CD4-positive, alpha-beta T cell (primary cell): ENCODE measurements at regions not wholly inside any gene's neighbourhood (a gene's known extent, or its start where the extent isn't known, plus 50 kb on each side); places are given as distances from the start of the nearest gene placed in this dataset.
A peak's percentile ranks its signal among the peaks of the same experiment; 100 is the strongest.

Source experiments
- ATAC-seq: fragments of 200-7000 bp; cut with Tn5 transposase; one replicate; pipeline ENCODE4 v1.10.0; 2022; ENCODE audit warnings: mild to moderate bottlenecking; ENCODE audit not compliant: poor library complexity
- CTCF ChIA-PET: fragments of 350-600 bp; sonication (Branson Sonifier 250); formaldehyde crosslinking; loops from one replicate; lab custom pipeline; 2021; ENCODE audit warnings: antibody characterized with exemption, inconsistent platforms; lab: Charles Lee
- POLR2A ChIA-PET: fragments of 350-600 bp; sonication (Branson Sonifier 250); formaldehyde crosslinking; loops from one replicate; lab custom pipeline; 2021; ENCODE audit warnings: antibody characterized with exemption, inconsistent platforms; lab: Charles Lee
- DNase-seq, 14 experiments: peaks; one replicate each; pipeline ENCODE4 v3.0.0-alpha.2; 2013 to 2020; ENCODE audit warnings: mixed read lengths in 2 of 14
- H3K27ac ChIP-seq, 2 donors: one replicate each; pipeline versions ENCODE4 v1.5.1 to v1.7.0; 2013; ENCODE audit warnings: low read length in 2 of 2, low read depth in 1 of 2, mild to moderate bottlenecking in 1 of 2
- H3K27me3 ChIP-seq, 2 experiments: 1 replicate in 1 of 2; 2 replicates in 1 of 2; pipeline versions ENCODE4 v1.6.1 to v1.7.0; 2013; ENCODE audit warnings: low read length in 2 of 2, control low read depth in 1 of 2, mild to moderate bottlenecking in 1 of 2, moderate library complexity in 1 of 2; ENCODE audit not compliant: insufficient read depth in 2 of 2, control insufficient read depth in 1 of 2
- H3K36me3 ChIP-seq: one replicate; pipeline ENCODE4 v1.6.1; 2013; ENCODE audit warnings: low read length, control low read depth; ENCODE audit not compliant: insufficient read depth
- H3K4me1 ChIP-seq: one replicate; pipeline ENCODE4 v1.6.1; 2013; ENCODE audit warnings: low read length, control low read depth; ENCODE audit not compliant: insufficient read depth
- H3K4me3 ChIP-seq: one replicate; pipeline ENCODE4 v1.5.1; 2013; ENCODE audit warnings: mild to moderate bottlenecking, low read length, moderate library complexity
- H3K9me3 ChIP-seq, 2 experiments: 1 replicate in 1 of 2; 2 replicates in 1 of 2; pipeline versions ENCODE4 v1.6.1 to v1.7.0; 2013; ENCODE audit warnings: low read length in 2 of 2, mild to moderate bottlenecking in 2 of 2, control low read depth in 1 of 2, moderate library complexity in 1 of 2; ENCODE audit not compliant: control insufficient read depth in 1 of 2, insufficient read depth in 1 of 2
- H3K27ac Mint-ChIP-seq: one replicate; pipeline ENCODE4 v1.8.0; 2020; ENCODE audit warnings: mixed read lengths
- H3K27me3 Mint-ChIP-seq: one replicate; pipeline ENCODE4 v1.8.0; 2021; ENCODE audit warnings: mixed read lengths
- H3K36me3 Mint-ChIP-seq: one replicate; pipeline ENCODE4 v1.8.0; 2021; ENCODE audit warnings: low read depth, mixed read lengths
- H3K4me1 Mint-ChIP-seq: one replicate; pipeline ENCODE4 v1.8.0; 2021; ENCODE audit warnings: low read depth, mixed read lengths
- H3K4me3 Mint-ChIP-seq: one replicate; pipeline ENCODE4 v1.8.0; 2020; ENCODE audit warnings: mild to moderate bottlenecking, mixed read lengths
- H3K9me3 Mint-ChIP-seq: one replicate; pipeline ENCODE4 v1.8.0; 2020; ENCODE audit warnings: mixed read lengths
- intact Hi-C, 2 experiments: fragments of 100-400 bp; cut with DNase I in 1 of 2; cut with micrococcal nuclease in 1 of 2; formaldehyde crosslinking; loops; one replicate each; pipeline versions ENCODE4 v1.15.1 to v1.9.0; 2023 to 2025; cut with DNase I, micrococcal nuclease
- TF ChIP-seq, protein P1 (sequence below): fragments of 200-600 bp; IDR thresholded peaks from one replicate; pipeline ENCODE4 v1.8.0; 2022; ENCODE audit warnings: antibody characterized with exemption, mild to moderate bottlenecking

DNA sequence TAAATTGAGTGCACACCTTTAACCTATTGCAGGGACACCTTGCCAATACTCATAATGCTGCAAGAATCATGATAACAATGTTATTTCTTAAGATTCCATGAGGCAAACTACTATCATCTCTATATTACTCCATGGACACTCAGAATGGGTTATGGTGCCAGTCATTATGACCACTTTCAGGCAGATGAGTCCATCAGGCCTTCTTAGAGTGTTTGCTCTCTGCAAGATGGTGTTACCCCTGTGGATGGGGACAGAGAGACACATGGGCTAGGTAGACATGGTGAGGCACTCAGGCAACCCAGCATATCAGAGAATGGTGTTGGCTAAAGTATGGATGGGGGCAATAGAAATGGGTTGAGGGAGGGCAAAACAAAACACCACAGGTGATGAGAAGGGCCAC, 59.7 kb downstream of the XCL2 start:
- no peaks in the 10 kb centered on the region for H3K36me3 Mint-ChIP-seq
- Histone ChIP-seq H3K4me3 (no peak overlapping the region), H3K36me3 (no peaks in the 10 kb centered on the region), H3K27ac (no peak overlapping the region), H3K27me3 (no peaks in the 10 kb centered on the region), H3K4me1 (peaks cover 20% of the 10 kb centered on the region), H3K9me3 (no peaks in the 10 kb centered on the region)
- peak overlapping the region; percentile 48 for H3K27ac Mint-ChIP-seq
- no peaks in the 10 kb centered on the region for H3K9me3 Mint-ChIP-seq
- no peaks in the 10 kb centered on the region for H3K27me3 Mint-ChIP-seq
- peaks cover 71% of the 10 kb centered on the region for H3K4me1 Mint-ChIP-seq
- DNase-seq (no peak), ATAC-seq (no peak)
- ChIA-PET POLR2A (no interaction called here), CTCF (no interaction called here)
- intact Hi-C loops: no loop called here
- TF ChIP-seq, protein P1, sequence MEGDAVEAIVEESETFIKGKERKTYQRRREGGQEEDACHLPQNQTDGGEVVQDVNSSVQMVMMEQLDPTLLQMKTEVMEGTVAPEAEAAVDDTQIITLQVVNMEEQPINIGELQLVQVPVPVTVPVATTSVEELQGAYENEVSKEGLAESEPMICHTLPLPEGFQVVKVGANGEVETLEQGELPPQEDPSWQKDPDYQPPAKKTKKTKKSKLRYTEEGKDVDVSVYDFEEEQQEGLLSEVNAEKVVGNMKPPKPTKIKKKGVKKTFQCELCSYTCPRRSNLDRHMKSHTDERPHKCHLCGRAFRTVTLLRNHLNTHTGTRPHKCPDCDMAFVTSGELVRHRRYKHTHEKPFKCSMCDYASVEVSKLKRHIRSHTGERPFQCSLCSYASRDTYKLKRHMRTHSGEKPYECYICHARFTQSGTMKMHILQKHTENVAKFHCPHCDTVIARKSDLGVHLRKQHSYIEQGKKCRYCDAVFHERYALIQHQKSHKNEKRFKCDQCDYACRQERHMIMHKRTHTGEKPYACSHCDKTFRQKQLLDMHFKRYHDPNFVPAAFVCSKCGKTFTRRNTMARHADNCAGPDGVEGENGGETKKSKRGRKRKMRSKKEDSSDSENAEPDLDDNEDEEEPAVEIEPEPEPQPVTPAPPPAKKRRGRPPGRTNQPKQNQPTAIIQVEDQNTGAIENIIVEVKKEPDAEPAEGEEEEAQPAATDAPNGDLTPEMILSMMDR: no peak
- peak overlapping the region; percentile 16 for H3K4me3 Mint-ChIP-seq

DNA sequence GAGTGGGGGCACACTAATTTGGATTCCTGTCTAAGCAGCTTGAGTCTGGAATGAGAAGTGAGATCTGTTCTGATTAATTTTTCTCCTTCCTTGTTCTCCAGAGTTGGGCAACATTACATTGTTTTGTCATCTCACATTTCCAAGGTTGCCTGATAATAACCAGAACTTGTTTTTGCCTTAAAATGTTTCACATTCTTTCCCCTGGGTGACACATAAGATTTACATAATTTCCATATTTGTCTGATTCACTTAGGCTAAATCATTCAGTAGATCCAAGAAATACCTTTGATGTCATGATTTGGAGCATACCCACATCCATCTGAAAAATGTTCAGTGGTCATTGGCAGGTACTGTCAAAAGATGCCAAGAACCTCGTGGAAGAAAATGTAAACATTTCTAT, 60.3 kb downstream of the XCL2 start:
- TF ChIP-seq, protein P1: no peak
- H3K4me3 ChIP-seq: no peak overlapping the region
- CTCF ChIA-PET: no interaction called here
- POLR2A ChIA-PET: interaction anchor here (1.2 kb wide), 1 partner anchor 18 kb away, joined by 4 read pairs; no protein-coding TSS in a partner anchor
- no peaks in the 10 kb centered on the region for H3K9me3 ChIP-seq
- no peaks in the 10 kb centered on the region for H3K36me3 Mint-ChIP-seq
- H3K27me3 ChIP-seq: no peaks in the 10 kb centered on the region
- H3K4me3 Mint-ChIP-seq: no peak overlapping the region
- peak overlapping the region in 1 of 2 donors; percentile 2 for H3K27ac ChIP-seq
- H3K36me3 ChIP-seq: no peaks in the 10 kb centered on the region
- H3K27ac Mint-ChIP-seq: no peak overlapping the region
- peaks cover 20% of the 10 kb centered on the region for H3K4me1 ChIP-seq
- intact Hi-C loops: no loop called here
- peak in 2 of 14 experiments; percentile 20 to 37 for DNase-seq
- no peaks in the 10 kb centered on the region for H3K27me3 Mint-ChIP-seq
- no peaks in the 10 kb centered on the region for H3K9me3 Mint-ChIP-seq
- ATAC-seq: no peak
- peaks cover 75% of the 10 kb centered on the region for H3K4me1 Mint-ChIP-seq

DNA sequence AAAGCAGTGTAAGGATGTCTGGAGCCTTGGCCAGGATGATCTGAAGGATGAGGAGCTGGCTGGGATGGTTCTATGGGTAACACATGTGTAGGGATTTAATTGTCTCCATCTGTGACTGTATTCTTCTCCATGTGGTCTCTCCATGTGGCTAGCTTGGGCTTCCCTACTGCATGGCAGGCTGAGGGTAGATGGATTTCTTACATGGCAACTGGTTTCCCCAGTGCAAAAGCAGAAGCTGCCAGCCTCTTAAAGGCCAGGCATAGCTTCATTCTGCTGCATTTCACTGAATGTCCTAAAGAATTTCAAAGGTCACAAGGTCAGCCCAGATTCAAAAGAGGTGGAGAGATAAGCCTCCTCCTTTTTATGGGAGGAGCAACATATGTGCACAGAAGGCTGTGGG, 61.7 kb downstream of the XCL2 start:
- DNase-seq: no peak
- ChIA-PET CTCF (no interaction called here), POLR2A (interaction anchor here (0.6 to 1.2 kb wide), 2 partner anchors 12 to 20 kb away, joined by 3 to 4 read pairs; no protein-coding TSS in a partner anchor)
- Histone ChIP-seq H3K9me3 (no peaks in the 10 kb centered on the region), H3K27ac (no peak overlapping the region), H3K36me3 (no peaks in the 10 kb centered on the region), H3K4me1 (peaks cover 23% of the 10 kb centered on the region), H3K27me3 (no peaks in the 10 kb centered on the region), H3K4me3 (no peak overlapping the region)
- ATAC-seq: no peak
- Mint-ChIP-seq H3K4me1 (peaks cover 83% of the 10 kb centered on the region), H3K9me3 (no peaks in the 10 kb centered on the region), H3K27ac (no peak overlapping the region), H3K36me3 (no peaks in the 10 kb centered on the region), H3K4me3 (no peak overlapping the region), H3K27me3 (no peaks in the 10 kb centered on the region)
- TF ChIP-seq, protein P1: no peak
- intact Hi-C loops: no loop called here
